ENCODE measurements at regions not wholly inside any gene's neighbourhood (a gene's known extent, or its start where the extent isn't known, plus 50 kb on each side); places are given as distances from the start of the nearest gene placed in this dataset.

- TF ChIP-seq CTCF (IDR thresholded peaks at IDR 0.05; ENCODE audit: control extremely low read depth in 1 of 3, insufficient read depth in 1 of 3, low read depth in 1 of 3, low read length in 3 of 3) (peak in 1 of 3 experiments; percentile 4; a peak in 1 of 4 replicates), RFX5 (IDR thresholded peaks at IDR 0.05; ENCODE audit: borderline replicate concordance, low read depth, low read length) (no peak), EZH2 (IDR thresholded peaks at IDR 0.05; ENCODE audit: low read depth, low read length, severe bottlenecking) (no peak)
Observed at GRCh38 chr2:185108588-185108987, 510.3 kb downstream of the ZNF804A start.

All from H1 (cell line).